Right kidney (tissue), 1 donor: ENCODE measurements at regions not wholly inside any gene's neighbourhood (a gene's known extent, or its start where the extent isn't known, plus 50 kb on each side); places are given as distances from the start of the nearest gene placed in this dataset.
"Not testable (repeated sequence)": the region's sequence is repeated elsewhere in the genome, so short reads cannot be mapped to it uniquely, and the experiment has no call there.

Source experiments
- DNase-seq: peaks from one replicate; pipeline ENCODE4 v3.0.0-alpha.2; 2016

DNA sequence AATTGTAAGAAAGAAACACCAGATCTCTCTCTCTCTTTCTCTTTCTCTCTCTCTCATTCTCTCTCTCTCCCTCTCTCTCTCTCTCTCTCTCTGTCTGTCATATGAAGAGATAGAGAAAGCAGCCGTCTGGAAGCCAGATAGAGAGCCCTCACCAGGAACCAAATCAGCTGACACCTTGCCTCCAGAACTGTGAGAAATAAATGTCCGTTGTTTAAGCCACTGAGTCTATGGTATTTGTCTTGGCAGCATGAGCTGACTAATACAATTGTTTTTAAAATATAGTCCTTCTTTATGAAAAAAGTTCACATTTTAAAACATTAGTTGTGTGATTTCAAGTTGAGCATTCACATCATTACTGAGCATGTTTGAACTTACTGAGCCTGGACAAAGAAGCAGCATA, 275.6 kb downstream of the CETN3 start:
- DNase-seq, result no peak

DNA sequence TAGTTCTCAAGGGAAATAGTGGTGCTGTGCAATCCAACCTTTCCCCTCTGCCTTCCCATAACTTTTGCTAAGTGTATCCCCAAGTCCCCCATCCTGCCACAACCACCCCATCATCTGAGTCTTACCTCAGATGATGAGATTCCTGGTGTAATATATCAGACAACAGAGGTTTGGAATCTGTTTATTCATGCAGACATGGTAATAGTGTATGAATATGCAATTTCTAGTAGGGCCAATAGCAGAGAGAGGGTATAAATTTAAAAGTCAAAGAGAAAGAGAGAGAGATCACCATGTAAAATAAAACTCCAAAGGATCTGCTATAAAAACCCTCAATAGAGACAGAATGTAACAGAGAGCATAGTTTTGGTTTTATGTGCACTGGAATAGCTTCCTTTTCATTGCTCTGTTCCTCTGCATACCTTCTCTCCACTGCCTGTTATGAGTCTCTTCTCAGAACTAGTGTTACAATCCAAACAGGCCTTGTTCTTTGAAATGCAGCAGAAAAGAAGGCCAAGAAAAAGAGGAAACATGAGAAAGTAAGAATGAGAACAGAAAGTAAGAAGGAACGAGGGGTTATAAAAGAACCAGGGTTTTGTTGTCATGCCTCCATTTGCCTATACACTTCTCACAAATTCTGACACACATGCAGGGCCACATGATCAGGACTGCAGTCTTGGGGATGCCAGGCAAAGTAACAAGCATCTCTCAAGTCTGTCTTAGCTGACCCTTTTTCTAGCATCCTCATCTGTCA, 278.0 kb downstream of the CETN3 start:
- no peak for DNase-seq

- DNase-seq, result no peak
These were observed 281.0 kb downstream of the CETN3 start for GRCh38 chr5:90128551-90128950.

GRCh38 chr5:90119531-90119971, 290.0 kb downstream of the CETN3 start:
- DNase-seq, result no peak

DNA sequence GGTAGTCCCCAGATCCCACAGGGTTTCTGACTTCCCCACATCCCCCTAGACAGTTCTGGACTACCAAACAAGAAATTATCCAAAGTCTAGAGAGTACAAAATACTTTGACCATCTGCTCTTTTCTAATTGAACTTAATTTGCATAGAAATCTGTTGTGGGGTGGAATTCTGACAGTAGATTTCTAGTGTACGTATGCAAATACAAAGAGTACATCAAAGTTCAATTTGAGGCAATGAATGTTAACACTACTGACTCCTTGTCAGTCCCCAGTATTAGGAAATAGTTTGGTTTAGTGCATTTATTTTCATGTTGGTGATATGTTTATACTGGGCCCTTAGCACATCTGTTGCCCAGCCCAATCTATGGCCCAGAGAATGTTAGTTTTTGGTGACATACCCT, 292.6 kb downstream of the CETN3 start:
- no peak for DNase-seq

DNA sequence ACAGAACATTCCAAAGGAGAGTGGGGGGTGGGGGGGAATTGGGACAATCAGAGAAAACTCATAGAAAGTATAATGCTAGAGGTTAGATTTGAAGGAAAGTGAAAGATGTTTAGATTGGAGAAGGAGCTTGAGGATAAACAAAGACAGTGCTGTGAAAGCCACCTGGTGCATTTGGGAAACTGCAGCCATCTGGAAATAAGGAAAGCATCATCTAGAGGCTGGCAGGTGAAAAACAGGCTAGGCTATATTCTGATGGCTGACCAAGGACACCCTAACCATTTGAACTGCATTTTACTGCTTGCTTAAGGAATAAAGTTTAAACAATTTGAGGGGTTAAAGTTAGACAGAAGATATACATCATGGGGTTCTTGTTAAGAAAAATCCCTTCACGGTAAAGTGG, 296.4 kb downstream of the CETN3 start:
- no peak for DNase-seq

DNA sequence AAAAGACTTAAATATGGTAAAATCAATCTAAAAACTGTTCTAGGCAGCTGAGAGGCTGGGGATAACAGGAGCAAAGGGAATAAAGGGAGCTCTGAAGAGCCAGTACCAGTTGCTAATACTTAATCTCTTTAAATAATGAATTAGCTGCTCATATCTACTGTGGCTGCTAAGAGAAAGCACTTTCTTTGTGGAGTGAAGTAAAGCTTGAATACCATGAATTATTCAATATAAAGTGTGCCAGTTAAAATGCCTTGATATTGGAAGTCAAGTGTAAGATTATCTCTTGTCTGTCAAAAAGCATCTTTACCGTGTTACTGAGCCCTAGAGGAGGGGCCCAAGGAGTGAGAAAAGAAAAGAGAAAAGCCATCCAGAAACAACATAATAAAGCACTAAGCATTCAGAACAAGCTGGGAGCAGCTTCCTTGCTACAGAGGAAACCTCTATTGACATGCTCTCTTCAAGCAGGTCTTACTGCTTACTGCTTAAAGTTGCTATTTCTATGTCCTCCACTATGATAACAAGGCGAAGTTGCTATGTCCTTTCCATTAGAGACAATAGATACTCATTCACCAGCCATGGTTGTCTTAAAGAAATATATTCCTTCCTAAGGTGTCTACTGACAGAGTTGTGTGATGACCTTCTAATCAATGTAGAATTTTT, 297.4 kb downstream of the CETN3 start:
- no peak for DNase-seq

DNA sequence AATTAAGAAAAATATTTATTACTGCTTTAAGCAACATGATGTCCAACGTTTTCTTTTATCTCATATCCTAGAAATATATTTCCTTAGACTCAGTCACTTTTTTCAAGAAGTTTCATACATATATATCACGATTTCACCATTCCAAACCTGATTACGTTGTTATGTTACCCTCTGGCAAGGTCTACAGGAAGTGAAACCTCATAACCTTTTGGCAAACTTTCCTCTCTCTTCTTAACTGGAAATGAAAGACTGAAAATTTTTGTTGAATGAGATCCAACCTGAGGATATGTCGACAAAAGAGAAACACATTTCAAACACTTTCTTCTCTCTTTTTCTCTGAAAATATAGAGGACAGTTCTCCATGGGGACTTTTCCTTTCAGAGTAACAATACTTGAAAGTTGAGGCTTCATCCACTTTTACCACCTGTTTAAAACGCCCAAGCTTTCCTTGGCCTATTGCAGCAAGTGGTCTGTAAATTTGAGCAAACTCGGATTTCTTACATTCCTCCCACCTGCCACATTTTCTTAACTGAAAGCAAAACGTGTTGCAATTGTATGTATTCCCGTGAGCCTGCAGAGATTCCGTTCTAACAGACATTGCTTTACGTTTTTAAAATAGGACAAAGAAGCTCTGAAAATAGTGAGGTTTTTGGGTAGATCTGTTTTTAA, 298.1 kb downstream of the CETN3 start:
- no peak for DNase-seq

- DNase-seq, result no peak
These were observed 300.3 kb downstream of the CETN3 start for GRCh38 chr5:90109285-90109684.

GRCh38 chr5:90099099-90099498, 310.5 kb downstream of the CETN3 start:
- DNase-seq, result no peak

- no peak for DNase-seq
These were observed 312.5 kb downstream of the CETN3 start for GRCh38 chr5:90097082-90097477.

DNA sequence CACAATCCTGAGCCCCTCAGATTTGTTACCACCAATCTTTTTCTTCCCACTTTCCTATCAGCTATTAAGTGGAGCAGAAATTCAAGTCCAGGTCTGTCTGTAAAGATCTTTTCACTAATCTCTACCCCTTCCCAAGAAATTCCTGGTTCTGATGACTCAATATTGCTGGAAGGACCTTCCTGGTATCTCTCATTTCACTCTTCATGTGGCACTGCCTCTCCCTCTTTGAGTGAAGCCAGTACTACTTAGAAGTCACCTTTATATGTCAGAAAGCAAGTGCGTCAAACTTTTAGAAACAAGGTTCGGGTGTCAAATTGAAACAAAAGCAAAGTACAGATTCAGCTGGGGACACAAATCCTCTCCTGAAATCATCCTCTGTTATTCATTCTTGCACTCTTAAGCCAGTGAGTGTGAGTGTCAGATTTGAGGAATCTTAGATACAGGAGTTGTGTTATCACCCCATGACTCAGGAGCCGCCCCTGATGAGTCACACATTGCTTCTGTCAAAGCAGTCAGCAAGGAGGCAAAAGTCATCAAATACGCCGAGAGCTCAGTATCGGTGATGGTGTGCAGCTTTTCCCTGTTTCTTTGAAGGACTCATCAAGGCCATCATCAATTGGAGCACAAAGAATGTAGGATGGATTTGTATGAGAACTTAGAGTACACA, 313.0 kb downstream of the CETN3 start:
- no peak for DNase-seq

- no peak for DNase-seq
These were observed 314.1 kb downstream of the CETN3 start for GRCh38 chr5:90095292-90096060.

DNA sequence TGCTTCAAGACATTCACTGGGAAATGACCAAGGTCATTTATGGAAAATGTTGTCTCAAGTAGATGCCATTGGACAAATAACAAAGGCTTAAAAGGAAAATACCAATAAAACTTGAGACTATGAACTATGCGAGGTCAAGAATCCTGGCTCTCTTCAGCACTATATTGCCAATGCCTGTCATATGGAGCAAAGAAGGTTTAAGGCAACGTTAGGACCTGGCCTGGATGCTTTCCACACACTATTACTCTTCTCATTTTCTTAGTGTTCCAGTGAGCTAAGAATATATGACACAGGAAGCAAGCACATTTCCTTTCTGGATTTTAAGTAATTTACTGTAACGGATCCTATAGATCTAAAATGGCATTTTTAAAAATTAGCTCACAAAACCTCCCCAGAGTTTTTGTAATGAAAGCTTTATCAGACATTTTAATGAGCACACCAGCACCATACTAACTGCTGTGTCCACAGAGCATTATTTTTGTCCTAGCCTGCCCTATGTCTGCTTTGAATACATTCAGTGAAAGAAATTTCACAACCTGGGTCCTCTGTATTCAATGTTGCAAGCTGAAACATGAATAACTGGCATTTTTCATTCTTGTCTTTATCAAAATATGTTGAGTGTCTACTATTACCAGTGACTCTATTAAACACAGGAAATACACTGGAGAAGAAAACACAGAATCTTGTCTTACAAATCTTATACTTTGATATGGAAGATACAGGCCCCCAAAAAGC, 315.6 kb downstream of the CETN3 start:
- DNase-seq, result no peak

GRCh38 chr5:90092734-90093133, 316.8 kb downstream of the CETN3 start:
- DNase-seq, result no peak

DNA sequence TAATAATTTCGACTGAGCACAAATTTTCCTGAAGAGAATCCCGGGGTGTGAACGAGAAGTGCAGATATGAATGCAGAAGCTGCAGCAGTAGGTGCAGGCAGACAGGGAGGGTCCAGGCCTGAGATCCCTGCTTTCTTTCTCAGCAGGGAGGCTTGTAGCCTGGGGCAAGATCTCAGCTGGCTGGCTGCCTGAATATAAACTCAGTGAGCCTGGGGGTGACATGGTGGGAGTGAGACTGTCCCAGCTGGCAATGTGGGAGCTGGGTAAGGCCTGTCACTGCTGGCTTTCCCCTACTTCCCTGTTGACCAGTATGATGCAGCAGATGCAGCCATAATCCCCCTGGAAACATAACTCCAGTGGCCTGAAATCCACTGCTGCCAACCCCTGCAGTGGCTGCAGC, 325.2 kb downstream of the CETN3 start:
- DNase-seq, result no peak

DNA sequence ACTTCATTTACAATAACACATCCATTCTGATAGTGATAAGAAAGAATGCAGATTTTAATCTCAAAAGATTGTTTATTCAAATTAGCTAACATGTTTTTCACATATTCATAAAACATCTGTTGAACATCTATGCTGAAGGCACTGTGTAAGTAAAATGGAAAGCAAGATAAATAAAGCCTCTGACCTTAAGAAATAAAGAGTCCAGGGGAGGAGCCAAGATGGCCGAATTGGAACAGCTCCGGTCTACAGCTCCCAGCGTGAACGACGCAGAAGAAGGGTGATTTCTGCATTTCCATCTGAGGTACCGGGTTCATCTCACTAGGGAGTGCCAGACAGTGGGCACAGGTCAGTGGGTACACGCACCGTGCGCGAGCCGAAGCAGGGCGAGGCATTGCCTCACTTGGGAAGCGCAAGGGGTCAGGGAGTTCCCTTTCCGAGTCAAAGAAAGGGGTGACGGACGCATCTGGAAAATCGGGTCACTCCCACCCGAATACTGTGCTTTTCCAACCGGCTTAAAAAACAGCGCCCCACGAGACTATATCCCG, 336.5 kb downstream of the CETN3 start:
- DNase-seq, result not testable (repeated sequence)

DNA sequence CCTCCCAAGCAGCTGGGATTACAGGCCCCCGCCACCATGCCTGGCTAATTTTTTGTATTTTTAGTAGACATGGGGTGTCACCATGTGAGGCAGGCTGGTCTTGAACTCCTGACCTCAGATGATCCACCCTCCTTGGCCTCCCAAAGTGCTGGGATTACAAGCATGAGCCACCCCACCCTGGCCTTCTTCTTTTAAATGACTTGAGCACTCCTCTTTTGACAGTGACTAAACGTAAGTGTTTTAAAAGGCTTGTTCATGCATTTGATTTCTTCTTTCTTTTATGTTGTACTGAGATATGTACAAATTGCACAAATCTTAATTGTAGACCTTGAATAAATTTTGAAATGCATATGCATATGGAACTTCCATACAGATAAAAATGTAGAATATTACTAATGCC, 337.9 kb downstream of the CETN3 start:
- no peak for DNase-seq

DNA sequence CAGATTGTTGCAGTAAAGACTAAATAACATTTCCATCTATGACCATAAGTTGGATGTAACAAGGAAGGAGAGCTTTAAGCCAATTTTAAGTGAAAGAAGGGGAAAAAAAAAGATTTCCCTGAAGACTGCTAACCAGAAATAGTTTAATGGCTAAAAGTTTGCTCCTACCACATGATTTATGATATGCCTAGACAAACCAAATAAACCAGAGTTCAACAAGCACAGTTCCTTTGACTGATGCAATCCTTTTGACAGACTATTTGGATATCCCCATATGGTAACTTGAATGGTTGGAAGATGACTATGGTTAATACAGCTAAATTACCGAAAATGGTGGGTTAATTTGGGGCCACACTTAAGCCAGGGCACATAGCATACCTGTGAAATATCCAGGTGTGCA, 338.5 kb downstream of the CETN3 start:
- DNase-seq, result no peak

- no peak for DNase-seq
These were observed 342.6 kb downstream of the CETN3 start for GRCh38 chr5:90066920-90067319.
